HEK293 (cell line): ENCODE measurements at regions not wholly inside any gene's neighbourhood (a gene's known extent, or its start where the extent isn't known, plus 50 kb on each side); places are given as distances from the start of the nearest gene placed in this dataset.

Source experiments
- CTCF ChIA-PET: fragments of 350-600 bp; formaldehyde crosslinking; extraction: SDS; loops from one replicate; lab custom pipeline; 2021; ENCODE audit warnings: antibody characterized with exemption; lab: Yijun Ruan, JAX
- POLR2A ChIA-PET: fragments of 300-600 bp; formaldehyde crosslinking; extraction: SDS; loops from one replicate; lab custom pipeline; 2020; ENCODE audit warnings: antibody characterized with exemption, inconsistent platforms; lab: Yijun Ruan, JAX
- H3K27ac ChIP-seq: fragments of 200-500 bp; sonication (Bioruptor generic); 2 replicates; pipeline ENCODE4 v1.5.1; 2014; ENCODE audit warnings: low read depth, low read length, control low read depth, inconsistent platforms; ENCODE audit errors: extremely low read depth
- H3K36me3 ChIP-seq, 2 experiments: fragments of 200-500 bp in 1 of 2; sonication (Bioruptor generic) in 1 of 2; 1 replicate in 1 of 2; 2 replicates in 1 of 2; pipeline ENCODE4 v1.5.1; 2014 to 2017; ENCODE audit warnings: inconsistent platforms in 2 of 2, low read length in 2 of 2; ENCODE audit not compliant: control insufficient read depth in 2 of 2, insufficient read depth in 1 of 2
- H3K4me1 ChIP-seq: fragments of 200-500 bp; sonication (Bioruptor generic); 2 replicates; pipeline ENCODE4 v1.5.1; 2014; ENCODE audit warnings: mild to moderate bottlenecking, low read length, inconsistent platforms; ENCODE audit not compliant: control insufficient read depth, insufficient read depth
- H3K4me3 ChIP-seq: 2 replicates; pipeline ENCODE4 v1.5.1; 2011; ENCODE audit warnings: low read depth, mild to moderate bottlenecking, control low read depth, low read length, moderate library complexity
- H3K9me3 ChIP-seq: fragments of 200-500 bp; sonication (Bioruptor generic); 2 replicates; pipeline ENCODE4 v1.5.1; 2014; ENCODE audit warnings: low read depth, low read length, inconsistent platforms; ENCODE audit not compliant: control insufficient read depth, insufficient read depth
- INSM2 ChIP-seq: fragments of 450-650 bp; formaldehyde crosslinking; IDR thresholded peaks from 2 replicates; pipeline ENCODE4 v1.5.1; 2016; ENCODE audit warnings: missing biosample characterization, missing genetic modification characterization
- KLF9 ChIP-seq: fragments of 450-650 bp; formaldehyde crosslinking; IDR thresholded peaks from 2 replicates; pipeline ENCODE4 v1.5.1; 2016; ENCODE audit warnings: missing biosample characterization, missing genetic modification characterization, low read depth
- MYNN ChIP-seq: fragments of 450-650 bp; formaldehyde crosslinking; IDR thresholded peaks from 2 replicates; pipeline ENCODE4 v1.5.1; 2016; ENCODE audit warnings: missing biosample characterization, missing genetic modification characterization, borderline replicate concordance
- SP3 ChIP-seq: fragments of 450-650 bp; formaldehyde crosslinking; IDR thresholded peaks from 2 replicates; pipeline ENCODE4 v1.5.1; 2016; ENCODE audit warnings: missing biosample characterization, missing genetic modification characterization
- ZBTB6 ChIP-seq: fragments of 450-650 bp; formaldehyde crosslinking; IDR thresholded peaks from 2 replicates; pipeline ENCODE4 v1.5.1; 2017; ENCODE audit warnings: missing biosample characterization, missing genetic modification characterization
- ZNF335 ChIP-seq: fragments of 450-650 bp; formaldehyde crosslinking; conservative IDR thresholded peaks from 2 replicates; pipeline ENCODE4 v1.5.1; 2016; ENCODE audit warnings: missing biosample characterization, missing genetic modification characterization
- ZNF548 ChIP-seq: fragments of 450-650 bp; formaldehyde crosslinking; IDR thresholded peaks from 2 replicates; pipeline ENCODE4 v1.5.1; 2016; ENCODE audit warnings: missing biosample characterization, missing genetic modification characterization
- ZNF560 ChIP-seq: fragments of 450-650 bp; formaldehyde crosslinking; IDR thresholded peaks from 2 replicates; pipeline ENCODE4 v1.5.1; 2017; ENCODE audit warnings: missing biosample characterization, missing genetic modification characterization, borderline replicate concordance
- ZNF600 ChIP-seq: fragments of 450-650 bp; formaldehyde crosslinking; IDR thresholded peaks from 2 replicates; pipeline ENCODE4 v1.5.1; 2016; ENCODE audit warnings: missing biosample characterization, missing genetic modification characterization
- ZNF639 ChIP-seq: fragments of 450-650 bp; formaldehyde crosslinking; IDR thresholded peaks from 2 replicates; pipeline ENCODE4 v1.5.1; 2016; ENCODE audit warnings: missing biosample characterization, missing genetic modification characterization
- ZNF660 ChIP-seq: fragments of 450-650 bp; IDR thresholded peaks from 2 replicates; pipeline ENCODE4 v1.5.1; 2018; ENCODE audit warnings: missing biosample characterization, mild to moderate bottlenecking, missing genetic modification characterization
- ZNF692 ChIP-seq: fragments of 450-650 bp; formaldehyde crosslinking; IDR thresholded peaks from 2 replicates; pipeline ENCODE4 v1.5.1; 2016; ENCODE audit warnings: missing biosample characterization, missing genetic modification characterization
- ZNF704 ChIP-seq: fragments of 450-650 bp; formaldehyde crosslinking; IDR thresholded peaks from 2 replicates; pipeline ENCODE4 v1.5.1; 2016; ENCODE audit warnings: missing biosample characterization, missing genetic modification characterization
- ZNF843 ChIP-seq: fragments of 450-650 bp; formaldehyde crosslinking; IDR thresholded peaks from 2 replicates; pipeline ENCODE4 v1.5.1; 2016; ENCODE audit warnings: missing biosample characterization, missing genetic modification characterization
- ZXDB ChIP-seq: fragments of 450-650 bp; formaldehyde crosslinking; IDR thresholded peaks from 2 replicates; pipeline ENCODE4 v1.5.1; 2016; ENCODE audit warnings: missing biosample characterization, missing genetic modification characterization

GRCh38 chr6:28764014-28764723, 159.6 kb downstream of the TRIM27 start (continued):
- TF ChIP-seq ZNF692 (peak; percentile 22; the same call in 1 of the 2 replicates), ZNF843 (tag by site-specific recombination) (0 out of 2 replicates have a peak, but pooled peaks have one; percentile 23), ZNF639 (tag by site-specific recombination) (0 out of 2 replicates have a peak, but pooled peaks have one; percentile 20), ZNF704 (tag by site-specific recombination) (no peak), ZNF335 (peak; percentile 92), ZNF548 (peak; percentile 72; the same call in 1 of the 2 replicates), MYNN (tag by site-specific recombination) (no peak), ZBTB6 (peak; percentile 58; the same call in 1 of the 2 replicates), SP3 (tag by site-specific recombination) (peak; percentile 35; the same call in 1 of the 2 replicates), ZNF660 (tag by site-specific recombination) (peak; percentile 83), ZXDB (tag by site-specific recombination) (peak; percentile 55; the same call in 1 of the 2 replicates), ZNF560 (tag by site-specific recombination) (no peak)

- POLR2A ChIA-PET = interaction anchor here (1.6 kb wide), 1 partner anchor 159 kb away, joined by 4 read pairs; the partner anchor contains the start of gene TRIM27
- peaks cover 0 to 4% of the 10 kb centered on the region in 2 experiments; a peak in 1 of 3 replicates for H3K36me3 ChIP-seq
- TF ChIP-seq KLF9 (tag by site-specific recombination) (no peak), ZNF600 (tag by site-specific recombination) (0 out of 2 replicates have a peak, but pooled peaks have one; percentile 27), INSM2 (tag by site-specific recombination) (peak; percentile 37; the same call in 1 of the 2 replicates)
- TF ChIP-seq, all 188 proteins: peak for 2
- Histone ChIP-seq H3K9me3 (no peaks in the 10 kb centered on the region), H3K4me3 (peak overlapping the region; percentile 31), H3K4me1 (no peaks in the 10 kb centered on the region), H3K27ac (no peak overlapping the region)
- CTCF ChIA-PET = interaction anchor here (0.7 to 1.0 kb wide), 2 partner anchors 36 to 767 kb away, joined by 3 read pairs; no protein-coding TSS in a partner anchor
These were observed 159.0 kb downstream of the TRIM27 start for GRCh38 chr6:28764761-28765282.
